SH-SY5Y (cell line): ENCODE measurements at regions not wholly inside any gene's neighbourhood (a gene's known extent, or its start where the extent isn't known, plus 50 kb on each side); places are given as distances from the start of the nearest gene placed in this dataset.

Source experiments
- GATA2 ChIP-seq: IDR thresholded peaks from 2 replicates; pipeline ENCODE4 v1.6.1; 2011; ENCODE audit warnings: mild to moderate bottlenecking, low read depth, low read length
- GATA3 ChIP-seq: IDR thresholded peaks from 2 replicates; pipeline ENCODE4 v1.6.1; 2011; ENCODE audit warnings: low read depth, mild to moderate bottlenecking, low read length, moderate library complexity

- TF ChIP-seq GATA3 (no peak), GATA2 (no peak)
These were observed 322.7 kb upstream of the ZNF717 start for GRCh38 chr3:76107935-76108570.

DNA sequence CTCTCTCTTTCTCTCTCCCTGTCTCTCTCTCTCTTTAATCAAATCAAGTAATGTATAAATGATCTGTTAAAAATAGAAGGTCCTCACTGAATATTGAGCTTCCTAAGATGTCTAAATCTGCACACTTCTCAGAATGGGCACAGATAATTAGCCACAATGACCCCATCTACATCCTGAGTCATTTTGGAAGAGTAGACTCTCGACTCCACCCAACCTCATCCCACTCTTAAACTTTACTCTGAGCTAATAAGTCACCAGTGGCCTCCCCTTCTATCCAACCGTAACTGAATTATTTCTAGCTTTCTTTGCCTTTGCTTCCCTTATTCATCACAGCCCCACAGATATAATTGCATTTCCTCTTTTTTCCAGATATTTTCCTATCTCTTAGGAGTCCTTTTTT is 326.5 kb upstream of the ZNF717 start:
- TF ChIP-seq GATA2 (no peak), GATA3 (no peak)

DNA sequence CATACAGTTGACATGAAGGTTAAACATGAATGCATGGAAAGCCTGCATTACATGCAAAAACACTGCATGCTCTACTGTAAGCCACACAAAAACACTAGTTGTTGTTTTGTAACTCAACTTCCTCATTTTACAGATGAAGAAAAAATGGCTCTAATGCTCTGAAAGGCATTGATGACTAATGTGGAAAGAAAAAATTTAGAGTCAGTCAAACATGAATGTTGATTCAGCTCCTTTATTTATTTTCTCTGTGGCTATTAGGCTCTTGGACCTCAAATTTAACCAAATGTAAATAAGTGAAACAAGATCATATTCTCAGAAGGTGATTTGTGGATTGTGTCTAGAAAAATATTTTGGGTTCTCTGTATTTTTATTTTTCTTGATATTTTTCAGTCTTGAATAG is 336.7 kb upstream of the ZNF717 start:
- TF ChIP-seq GATA2 = no peak
- no peak for TF ChIP-seq GATA3

DNA sequence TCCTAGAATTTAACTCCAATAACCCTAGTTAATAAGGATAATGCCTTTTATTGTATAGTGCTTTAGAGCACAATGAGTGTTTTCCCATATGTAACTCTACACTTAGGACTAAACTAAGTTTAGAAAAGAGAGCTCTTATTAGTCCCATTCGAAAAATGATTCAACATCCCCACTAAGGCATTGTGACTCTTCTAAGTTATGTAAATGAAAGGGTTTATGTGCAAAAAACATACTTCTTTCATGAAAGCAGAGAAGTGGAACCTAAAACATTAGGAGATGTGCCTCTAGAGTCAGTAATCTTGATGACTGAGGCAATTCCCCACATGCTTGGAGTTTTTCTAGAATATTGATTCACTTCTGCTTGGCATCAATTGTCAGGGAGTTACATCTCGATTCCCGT is 344.1 kb upstream of the ZNF717 start:
- TF ChIP-seq GATA2 = no peak
- no peak for TF ChIP-seq GATA3

DNA sequence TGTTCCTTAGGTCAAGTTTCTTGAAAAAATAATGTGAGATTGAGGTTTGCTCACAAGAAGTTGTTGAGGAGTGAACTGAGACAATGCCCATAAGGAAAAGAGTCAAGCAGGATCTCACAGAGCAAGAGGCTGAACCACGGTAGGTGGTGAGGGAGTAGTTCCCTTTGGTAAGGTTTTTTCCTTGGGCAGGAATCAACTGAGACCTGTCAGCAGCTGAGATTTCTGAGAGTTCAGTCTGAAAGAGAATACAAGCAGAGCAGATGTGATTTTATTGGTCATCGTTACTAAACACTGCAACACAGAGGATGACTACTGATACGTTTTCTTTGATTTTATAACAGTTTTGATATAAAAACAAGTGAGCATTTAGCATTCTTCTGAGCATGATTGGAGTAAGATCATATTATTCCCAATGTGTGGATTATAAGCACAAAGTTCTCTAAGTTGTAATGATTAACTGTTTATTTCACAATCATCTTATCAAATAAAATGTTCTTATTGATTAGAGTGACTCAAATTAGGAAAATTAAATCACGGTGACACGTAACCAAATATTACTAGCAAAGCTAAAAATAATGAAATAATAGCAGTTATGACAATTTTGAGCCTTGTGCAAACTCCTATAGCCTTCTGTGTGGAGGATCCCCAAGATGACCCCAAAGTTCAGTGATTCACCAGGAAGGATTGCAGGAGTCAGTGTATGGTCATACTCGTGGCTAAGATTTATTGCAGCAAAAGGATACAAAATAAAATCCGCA is 346.2 kb upstream of the ZNF717 start:
- TF ChIP-seq GATA3 (no peak), GATA2 (no peak)

- TF ChIP-seq GATA2 = no peak
- TF ChIP-seq GATA3 = no peak
These were observed 346.8 kb upstream of the ZNF717 start for GRCh38 chr3:76132154-76132470.

- TF ChIP-seq GATA3 = no peak
- no peak for TF ChIP-seq GATA2
These were observed 348.8 kb upstream of the ZNF717 start for GRCh38 chr3:76134166-76134565.

DNA sequence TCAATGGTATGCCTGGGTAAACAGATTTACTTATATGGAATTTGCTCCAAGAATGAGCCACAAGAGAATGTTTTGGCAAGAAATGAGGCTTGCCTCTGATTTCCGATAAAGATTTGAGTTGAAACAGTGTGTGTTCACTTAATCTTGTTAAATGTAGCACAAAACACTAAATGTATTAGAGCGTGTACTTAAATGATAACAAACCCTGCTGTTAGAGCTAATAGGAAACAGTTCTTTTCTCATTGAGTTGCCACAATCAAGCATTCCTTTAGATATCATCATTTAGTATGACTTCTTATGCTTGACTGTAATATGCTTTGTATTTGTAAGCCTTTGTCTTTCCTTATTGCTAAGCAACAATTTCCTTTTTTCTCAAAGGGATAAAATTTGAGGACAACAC is 353.6 kb upstream of the ZNF717 start:
- TF ChIP-seq GATA3 (peak; percentile 75), GATA2 (peak; percentile 25; the same call in 1 of the 2 replicates)

- no peak for TF ChIP-seq GATA2
- no peak for TF ChIP-seq GATA3
These were observed 362.5 kb upstream of the ZNF717 start for GRCh38 chr3:76147846-76148245.

DNA sequence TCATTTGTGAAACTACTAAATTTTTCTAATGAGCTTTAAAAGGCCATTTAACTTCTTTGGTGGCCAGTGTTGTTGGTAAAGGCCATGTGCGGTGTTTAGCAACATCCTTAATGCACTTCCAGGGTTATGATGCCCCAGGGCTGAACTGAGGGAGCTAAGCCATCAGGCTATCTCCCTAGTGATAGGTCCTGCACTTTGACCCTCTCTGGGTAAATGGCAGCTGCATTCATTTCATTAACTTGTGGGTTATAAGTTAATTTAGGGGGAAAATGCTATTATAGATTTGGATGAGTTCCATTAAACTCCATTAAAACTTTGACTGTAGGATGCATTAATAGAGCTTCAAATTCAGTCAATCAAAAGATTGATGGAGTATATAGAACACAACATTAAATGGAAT is 366.7 kb upstream of the ZNF717 start:
- peak; percentile 70 for TF ChIP-seq GATA2
- TF ChIP-seq GATA3 = 0 out of 2 replicates have a peak, but pooled peaks have one; percentile 37

DNA sequence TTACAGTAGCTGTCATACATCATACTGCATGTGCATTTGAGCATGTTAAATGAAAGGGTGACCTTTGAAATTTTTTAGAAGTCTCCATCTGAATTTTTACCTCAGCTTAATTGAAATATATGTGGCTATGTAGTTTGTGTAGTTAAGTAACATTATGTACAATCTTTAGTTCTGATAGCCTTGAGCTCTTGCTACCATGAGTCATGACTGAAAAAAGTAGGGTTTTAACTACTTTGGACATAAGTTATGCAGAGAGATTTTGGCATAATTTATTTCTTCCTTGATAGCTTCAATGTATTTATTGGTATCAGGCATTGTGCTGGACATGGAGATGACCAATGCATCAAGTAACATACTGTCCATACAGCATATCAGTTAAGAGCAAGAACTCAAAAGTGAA is 376.5 kb upstream of the ZNF717 start:
- TF ChIP-seq GATA2 (no peak), GATA3 (no peak)

DNA sequence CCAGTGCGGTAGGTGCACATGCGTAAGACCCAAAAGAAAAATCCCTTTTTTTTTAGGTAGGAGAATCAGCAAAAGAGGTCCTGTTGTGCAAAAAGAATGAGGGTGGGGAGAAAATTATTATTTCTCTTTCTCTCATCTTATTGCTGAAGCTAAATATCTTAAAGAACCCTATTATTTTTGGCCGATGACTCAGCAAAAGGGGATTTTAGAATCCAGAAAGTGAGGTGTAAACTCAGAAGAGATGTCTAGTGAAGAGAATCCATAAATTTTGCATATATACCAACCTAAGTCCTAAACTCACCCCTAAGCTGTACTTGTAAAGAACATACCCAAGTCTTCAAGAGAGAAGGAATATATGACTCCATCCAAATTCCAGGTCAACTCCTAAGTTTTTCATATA is 386.3 kb upstream of the ZNF717 start:
- TF ChIP-seq GATA2 (no peak), GATA3 (no peak)

DNA sequence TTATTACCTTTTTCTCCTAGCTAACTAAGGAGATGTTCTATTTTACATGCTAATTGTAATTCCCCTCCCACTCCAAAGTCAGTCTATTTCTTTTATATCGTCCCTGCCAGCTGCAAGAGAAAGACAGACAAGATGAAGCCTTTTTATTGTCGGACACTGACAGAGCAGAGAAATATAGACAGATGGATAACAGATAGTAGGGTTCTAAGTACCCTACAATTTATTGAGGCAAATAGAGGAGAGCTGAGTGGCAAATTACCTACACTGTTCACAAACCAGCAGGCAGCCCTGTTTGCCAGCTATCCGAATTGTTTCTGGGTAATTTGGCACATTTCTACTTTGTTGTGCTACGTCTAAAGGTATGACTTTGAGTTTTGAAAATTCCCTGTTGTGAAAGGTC is 392.3 kb upstream of the ZNF717 start:
- TF ChIP-seq GATA2 (no peak), GATA3 (no peak)

DNA sequence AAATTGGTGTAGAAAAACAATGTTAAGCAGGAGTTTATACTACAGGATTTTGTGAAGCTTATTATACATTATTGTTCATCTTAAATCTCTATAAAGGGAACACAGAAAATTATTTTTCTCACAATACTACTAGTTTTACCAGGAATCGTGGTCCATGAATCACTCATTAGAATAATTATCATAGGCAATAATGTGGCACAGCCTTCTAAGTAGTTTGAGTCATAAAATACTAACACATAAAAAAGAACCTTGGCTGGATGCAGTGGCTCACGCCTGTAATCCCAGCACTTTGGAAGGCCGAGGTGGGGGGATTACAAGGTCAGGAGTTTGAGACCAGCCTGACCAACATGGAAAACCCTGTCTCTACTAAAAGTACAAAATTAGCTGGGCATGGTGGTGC is 393.1 kb upstream of the ZNF717 start:
- no peak for TF ChIP-seq GATA2
- no peak for TF ChIP-seq GATA3

GRCh38 chr3:76181213-76181612 is 395.9 kb upstream of the ZNF717 start:
- TF ChIP-seq GATA3 = no peak
- TF ChIP-seq GATA2 = no peak
